SK-N-SH (cell line): ENCODE measurements at regions not wholly inside any gene's neighbourhood (a gene's known extent, or its start where the extent isn't known, plus 50 kb on each side); places are given as distances from the start of the nearest gene placed in this dataset.

Experiments used
- CTCF ChIA-PET: fragments of 300-600, 350-600 bp; formaldehyde crosslinking; extraction: SDS; loops from one replicate; lab custom pipeline; 2021; lab: Yijun Ruan, JAX
- POLR2A ChIA-PET: fragments of 350-600 bp; sonication (Branson Sonifier 250); formaldehyde crosslinking; extraction: SDS; loops from one replicate; lab custom pipeline; 2020; ENCODE audit warnings: antibody characterized with exemption, inconsistent platforms; lab: Yijun Ruan, JAX
- DNase-seq: peaks from one replicate; pipeline ENCODE4 v3.0.0; 2012
- H2AFZ ChIP-seq: fragments of 200-600 bp; sonication (generic); 2 replicates; pipeline ENCODE4 v1.8.1; 2016; ENCODE audit warnings: antibody characterized with exemption, mild to moderate bottlenecking, low read depth
- H3F3A ChIP-seq: fragments of 200-600 bp; sonication (generic); replicated peaks from 2 replicates; pipeline ENCODE3; 2016; ENCODE audit warnings: antibody characterized with exemption, mild to moderate bottlenecking; ENCODE audit not compliant: insufficient read depth
- H3K27ac ChIP-seq, 2 experiments: fragments of 200-500 bp in 1 of 2; fragments of 200-600 bp in 1 of 2; sonication (Bioruptor generic) in 1 of 2; sonication (generic), shearing (Covaris generic) in 1 of 2; 2 replicates each; pipeline versions ENCODE4 v1.5.1 to v1.6.1; 2014 to 2016; ENCODE audit warnings: low read depth in 2 of 2, inconsistent platforms in 1 of 2, low read length in 1 of 2, mild to moderate bottlenecking in 1 of 2, mixed read lengths in 1 of 2
- H3K27me3 ChIP-seq: fragments of 200-600 bp; sonication (generic), shearing (Covaris generic); 2 replicates; pipeline ENCODE4 v1.6.1; 2016; ENCODE audit warnings: mixed run types; ENCODE audit not compliant: insufficient read depth
- H3K36me3 ChIP-seq, 2 experiments: fragments of 200-500 bp in 1 of 2; fragments of 200-600 bp in 1 of 2; sonication (Bioruptor generic) in 1 of 2; sonication (generic) in 1 of 2; replicated peaks in 1 of 2; 2 replicates each; pipeline versions ENCODE3 to v1.5.1; 2014 to 2016; ENCODE audit warnings: low read length in 1 of 2, mild to moderate bottlenecking in 1 of 2; ENCODE audit not compliant: insufficient read depth in 2 of 2, control insufficient read depth in 1 of 2
- H3K4me1 ChIP-seq, 2 experiments: fragments of 200-500 bp in 1 of 2; fragments of 200-600 bp in 1 of 2; sonication (Bioruptor generic) in 1 of 2; sonication (generic), shearing (Covaris generic) in 1 of 2; 2 replicates each; pipeline versions ENCODE4 v1.5.1 to v1.6.1; 2014 to 2016; ENCODE audit warnings: low read depth in 1 of 2, low read length in 1 of 2, mixed run types in 1 of 2; ENCODE audit not compliant: insufficient read depth in 2 of 2, control insufficient read depth in 1 of 2
- H3K4me2 ChIP-seq: fragments of 200-600 bp; sonication (generic), shearing (Covaris generic); 2 replicates; pipeline ENCODE4 v1.6.1; 2017; ENCODE audit warnings: mixed run types
- H3K4me3 ChIP-seq, 2 experiments: fragments of 200-500 bp in 1 of 2; fragments of 200-600 bp in 1 of 2; sonication (Bioruptor generic) in 1 of 2; sonication (generic), shearing (Covaris generic) in 1 of 2; 2 replicates each; pipeline versions ENCODE4 v1.5.1 to v1.8.1; 2014 to 2016; ENCODE audit warnings: low read depth in 2 of 2, inconsistent platforms in 1 of 2, low read length in 1 of 2, mild to moderate bottlenecking in 1 of 2, mixed read lengths in 1 of 2, moderate library complexity in 1 of 2
- H3K79me2 ChIP-seq: fragments of 200-600 bp; sonication (generic); 2 replicates; pipeline ENCODE4 v1.8.1; 2017; ENCODE audit warnings: mild to moderate bottlenecking; ENCODE audit not compliant: insufficient read depth
- H3K9ac ChIP-seq: fragments of 200-600 bp; sonication (generic); 2 replicates; pipeline ENCODE4 v1.6.1; 2017; ENCODE audit warnings: mixed run types
- H3K9me2 ChIP-seq: fragments of 200-600 bp; sonication (generic); 2 replicates; pipeline ENCODE4 v1.6.1; 2017; ENCODE audit warnings: mixed run types
- H3K9me3 ChIP-seq: fragments of 200-600 bp; sonication (generic); 2 replicates; pipeline ENCODE4 v1.6.1; 2017; ENCODE audit warnings: mixed run types, mild to moderate bottlenecking, moderate library complexity
- H4K20me1 ChIP-seq: fragments of 200-600 bp; sonication (generic); 2 replicates; pipeline ENCODE4 v1.6.1; 2017; ENCODE audit warnings: mild to moderate bottlenecking, mixed run types; ENCODE audit not compliant: insufficient read depth
- CHD2 ChIP-seq: fragments of 150-350 bp; IDR thresholded peaks from 2 replicates; pipeline ENCODE4 v1.6.1; 2018; ENCODE audit warnings: low read length; ENCODE audit not compliant: partially characterized antibody
- EZH2phosphoT487 ChIP-seq: fragments of 200-600 bp; sonication (generic); IDR thresholded peaks from 2 replicates; pipeline ENCODE4 v1.6.1; 2017; ENCODE audit warnings: low read depth, mixed run types, mild to moderate bottlenecking, antibody characterized with exemption, moderate library complexity, borderline replicate concordance
- FOXM1 ChIP-seq: IDR thresholded peaks from 2 replicates; pipeline ENCODE4 v1.4.0; 2012; ENCODE audit warnings: low read depth, mild to moderate bottlenecking
- MAX ChIP-seq: IDR thresholded peaks from 2 replicates; pipeline ENCODE4 v1.4.0; 2012; ENCODE audit warnings: low read depth
- MEF2A ChIP-seq: IDR thresholded peaks from 2 replicates; pipeline ENCODE4 v1.4.0; 2012; ENCODE audit warnings: low read depth, borderline replicate concordance
- NFIC ChIP-seq: IDR thresholded peaks from 2 replicates; pipeline ENCODE4 v1.4.0; 2012; ENCODE audit warnings: borderline replicate concordance
- PBX3 ChIP-seq: IDR thresholded peaks from 2 replicates; pipeline ENCODE4; 2012
- RAD21 ChIP-seq: IDR thresholded peaks from 2 replicates; pipeline ENCODE4 v1.6.1; 2012; ENCODE audit warnings: mild to moderate bottlenecking, low read length
- RCOR1 ChIP-seq: fragments of 150-350 bp; IDR thresholded peaks from 2 replicates; pipeline ENCODE4 v1.6.1; 2017; ENCODE audit warnings: antibody characterized with exemption, low read length
- REST ChIP-seq: IDR thresholded peaks from 2 replicates; pipeline ENCODE4 v1.6.1; 2012; ENCODE audit warnings: mild to moderate bottlenecking, low read depth, low read length, moderate library complexity
- RFX5 ChIP-seq: IDR thresholded peaks from 2 replicates; pipeline ENCODE4 v1.6.1; 2012; ENCODE audit warnings: mild to moderate bottlenecking, improper control_type of control experiment, low read length
- RXRA ChIP-seq: IDR thresholded peaks from 2 replicates; pipeline ENCODE4 v1.4.0; 2012; ENCODE audit warnings: low read depth, mild to moderate bottlenecking, borderline replicate concordance
- SIN3A ChIP-seq: IDR thresholded peaks from 2 replicates; pipeline ENCODE4 v1.6.1; 2012; ENCODE audit warnings: low read depth, mild to moderate bottlenecking, low read length, moderate library complexity, borderline replicate concordance
- SMC3 ChIP-seq: IDR thresholded peaks from 2 replicates; pipeline ENCODE4 v1.6.1; 2012; ENCODE audit warnings: low read depth, low read length, improper control_type of control experiment
- TCF12 ChIP-seq: IDR thresholded peaks from 2 replicates; pipeline ENCODE4 v1.4.0; 2012
- TEAD4 ChIP-seq: IDR thresholded peaks from 2 replicates; pipeline ENCODE4 v1.4.0; 2012; ENCODE audit warnings: mild to moderate bottlenecking, borderline replicate concordance; ENCODE audit not compliant: insufficient read depth
- WGBS: methylation state at CpG from one replicate; pipeline ENCODE4 v1.1.6; 2017; ENCODE audit warnings: low lambda C conversion rate; 5-methylcytosine and 5-hydroxymethylcytosine counted together

GRCh38 chr1:209191262-209191634, 392.3 kb upstream of the CAMK1G start:
- no peaks in the 10 kb centered on the region for H3K27me3 ChIP-seq
- H3K9me2 ChIP-seq = no peaks in the 10 kb centered on the region
- CTCF ChIA-PET = interaction anchor here (1.0 to 2.1 kb wide), 3 partner anchors 9 to 163 kb away, joined by 3 to 5 read pairs (median 3); no protein-coding TSS in a partner anchor
- H4K20me1 ChIP-seq = no peaks in the 10 kb centered on the region
- 0 out of 2 replicates have a peak overlapping the region, but pooled peaks have one; percentile 2 for H2AFZ ChIP-seq
- peaks cover 0 to 5% of the 10 kb centered on the region in 2 experiments; a peak in 2 of 4 replicates for H3K4me1 ChIP-seq
- no peak overlapping the region for H3K4me3 ChIP-seq
- H3K4me2 ChIP-seq = no peak overlapping the region
- TF ChIP-seq TCF12 = no peak
- TF ChIP-seq TEAD4 = no peak
- no peak for TF ChIP-seq EZH2phosphoT487
- TF ChIP-seq MAX = no peak
- no peak for TF ChIP-seq RFX5
- TF ChIP-seq NFIC = no peak
- no peak for TF ChIP-seq PBX3
- no peak for TF ChIP-seq FOXM1
- no peak for TF ChIP-seq MEF2A
- TF ChIP-seq RCOR1 = no peak
- no peak for TF ChIP-seq REST
- no peak for TF ChIP-seq RXRA
- TF ChIP-seq SMC3 = no peak
- no peak for TF ChIP-seq CHD2
- TF ChIP-seq SIN3A = no peak
- TF ChIP-seq RAD21 = no peak
- no peak overlapping the region for H3K27ac ChIP-seq
- no peaks in the 10 kb centered on the region for H3F3A ChIP-seq
- 76% methylated on average over 1 of the region's 1 CpG for WGBS
- H3K79me2 ChIP-seq = no peaks in the 10 kb centered on the region
- no peak overlapping the region for H3K9ac ChIP-seq
- H3K9me3 ChIP-seq = peaks cover under 1% of the 10 kb centered on the region; the same call in 1 of the 2 replicates
- no peak for DNase-seq
- H3K36me3 ChIP-seq = no peaks in the 10 kb centered on the region
- POLR2A ChIA-PET = no interaction called here
